ENCODE measurements at regions not wholly inside any gene's neighbourhood (a gene's known extent, or its start where the extent isn't known, plus 50 kb on each side); places are given as distances from the start of the nearest gene placed in this dataset.

DNA sequence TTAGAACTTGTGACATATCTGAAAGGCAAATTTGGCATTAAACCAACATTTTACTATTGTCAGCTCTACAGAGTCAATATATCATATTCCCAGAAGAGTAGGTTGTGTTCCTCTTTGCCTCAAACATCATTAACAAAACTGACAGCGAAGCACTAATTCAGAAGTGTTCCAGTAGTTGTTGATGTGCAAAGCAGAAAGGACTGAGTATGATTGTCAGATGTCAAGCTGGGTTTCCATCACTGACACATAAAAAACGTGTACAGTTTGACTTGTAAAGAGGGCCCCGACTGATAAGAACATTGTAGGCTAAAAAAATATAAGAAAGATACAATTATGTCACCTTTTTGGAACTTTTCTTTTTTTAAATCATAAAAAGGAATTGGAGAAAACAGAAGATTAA, 101.5 kb upstream of the ZNF608 start:
- no peak overlapping the region for H3K4me3 Mint-ChIP-seq
- H3K36me3 Mint-ChIP-seq (ENCODE audit: low read depth) = no peaks in the 10 kb centered on the region
- DNase-seq = no peak
- H3K9me3 Mint-ChIP-seq = no peaks in the 10 kb centered on the region; the same call in 1 of the 2 replicates
- no peak overlapping the region for H3K27ac Mint-ChIP-seq
- H3K4me1 Mint-ChIP-seq (ENCODE audit: low read depth) = no peaks in the 10 kb centered on the region
- TF ChIP-seq, protein P1, sequence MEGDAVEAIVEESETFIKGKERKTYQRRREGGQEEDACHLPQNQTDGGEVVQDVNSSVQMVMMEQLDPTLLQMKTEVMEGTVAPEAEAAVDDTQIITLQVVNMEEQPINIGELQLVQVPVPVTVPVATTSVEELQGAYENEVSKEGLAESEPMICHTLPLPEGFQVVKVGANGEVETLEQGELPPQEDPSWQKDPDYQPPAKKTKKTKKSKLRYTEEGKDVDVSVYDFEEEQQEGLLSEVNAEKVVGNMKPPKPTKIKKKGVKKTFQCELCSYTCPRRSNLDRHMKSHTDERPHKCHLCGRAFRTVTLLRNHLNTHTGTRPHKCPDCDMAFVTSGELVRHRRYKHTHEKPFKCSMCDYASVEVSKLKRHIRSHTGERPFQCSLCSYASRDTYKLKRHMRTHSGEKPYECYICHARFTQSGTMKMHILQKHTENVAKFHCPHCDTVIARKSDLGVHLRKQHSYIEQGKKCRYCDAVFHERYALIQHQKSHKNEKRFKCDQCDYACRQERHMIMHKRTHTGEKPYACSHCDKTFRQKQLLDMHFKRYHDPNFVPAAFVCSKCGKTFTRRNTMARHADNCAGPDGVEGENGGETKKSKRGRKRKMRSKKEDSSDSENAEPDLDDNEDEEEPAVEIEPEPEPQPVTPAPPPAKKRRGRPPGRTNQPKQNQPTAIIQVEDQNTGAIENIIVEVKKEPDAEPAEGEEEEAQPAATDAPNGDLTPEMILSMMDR (IDR thresholded peaks at IDR 0.05) = no peak
- no peaks in the 10 kb centered on the region; the same call in 1 of the 2 replicates for H3K27me3 Mint-ChIP-seq (ENCODE audit: insufficient read depth)

DNA sequence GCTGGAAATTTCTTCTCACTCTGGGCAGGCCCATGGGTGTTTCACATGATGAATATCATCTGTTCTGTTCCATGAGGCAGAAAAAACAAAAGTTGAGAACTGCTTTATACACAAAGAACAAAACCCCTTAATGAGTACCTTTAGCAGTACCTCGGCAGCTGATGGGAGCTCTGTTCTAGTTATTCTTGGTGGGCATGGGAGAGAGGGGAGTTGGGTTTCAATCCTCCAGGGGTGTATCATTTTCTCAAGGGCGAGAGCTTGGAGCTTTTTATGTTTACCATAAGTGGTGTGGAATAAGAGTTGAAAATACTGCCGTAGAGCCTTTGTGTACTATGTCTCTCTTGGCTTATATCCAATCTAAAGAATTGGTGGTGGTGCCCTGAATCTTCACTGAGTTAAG, 103.3 kb upstream of the ZNF608 start:
- H3K36me3 Mint-ChIP-seq (ENCODE audit: low read depth) = no peaks in the 10 kb centered on the region
- TF ChIP-seq, protein P1 (IDR thresholded peaks at IDR 0.05) = no peak
- no peaks in the 10 kb centered on the region for H3K4me1 Mint-ChIP-seq (ENCODE audit: low read depth)
- H3K4me3 Mint-ChIP-seq = no peak overlapping the region
- DNase-seq = no peak
- no peaks in the 10 kb centered on the region; the same call in 1 of the 2 replicates for H3K27me3 Mint-ChIP-seq (ENCODE audit: insufficient read depth)
- H3K9me3 Mint-ChIP-seq = no peaks in the 10 kb centered on the region; the same call in 1 of the 2 replicates
- H3K27ac Mint-ChIP-seq = no peak overlapping the region

DNA sequence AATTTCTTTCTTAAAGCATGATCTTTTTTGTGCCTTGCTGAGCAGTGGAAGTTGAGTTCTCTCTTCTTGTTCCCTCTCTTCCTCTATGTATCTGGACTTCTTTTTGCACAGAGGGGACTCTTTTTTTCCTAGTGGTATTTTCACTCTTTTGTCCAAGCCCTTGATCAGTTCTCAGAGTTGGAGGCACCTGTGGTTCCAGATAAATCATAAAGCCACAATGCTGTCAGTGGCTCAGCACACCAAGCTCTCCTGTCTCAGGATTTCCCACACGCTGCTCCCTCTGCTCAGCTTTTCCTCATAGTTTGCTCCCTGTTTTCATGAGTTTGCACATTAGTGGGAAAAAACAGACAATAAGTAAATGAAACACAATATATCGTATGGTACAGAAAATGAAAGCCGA, 110.3 kb upstream of the ZNF608 start:
- H3K9me3 Mint-ChIP-seq = peaks cover 11% of the 10 kb centered on the region; the same call in 1 of the 2 replicates
- H3K36me3 Mint-ChIP-seq (ENCODE audit: low read depth) = no peaks in the 10 kb centered on the region
- no peak for DNase-seq

DNA sequence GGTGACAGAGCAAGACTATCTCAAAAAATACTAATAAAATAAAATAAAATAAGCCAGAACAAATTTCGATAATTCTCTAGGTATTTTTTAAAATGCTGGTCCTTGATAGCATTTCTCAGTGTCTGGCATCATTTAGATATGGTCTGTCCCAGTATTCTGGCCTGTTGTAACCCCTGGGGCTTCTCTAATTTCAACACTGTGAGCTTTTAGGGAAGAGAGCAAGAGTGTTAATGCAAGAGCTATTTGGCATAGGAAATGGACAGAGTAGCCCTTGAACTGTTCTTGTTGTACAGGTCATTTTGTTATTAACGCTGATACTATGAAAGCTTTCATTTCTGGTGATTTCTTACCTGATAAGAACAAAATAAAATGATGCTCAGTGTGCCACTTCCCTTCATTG, 112.2 kb upstream of the ZNF608 start:
- H3K36me3 Mint-ChIP-seq (ENCODE audit: low read depth) = no peaks in the 10 kb centered on the region
- H3K4me1 Mint-ChIP-seq (ENCODE audit: low read depth) = no peaks in the 10 kb centered on the region
- TF ChIP-seq, protein P1 (IDR thresholded peaks at IDR 0.05) = no peak
- no peak overlapping the region for H3K27ac Mint-ChIP-seq
- no peaks in the 10 kb centered on the region; the same call in 1 of the 2 replicates for H3K27me3 Mint-ChIP-seq (ENCODE audit: insufficient read depth)
- DNase-seq = no peak
- H3K4me3 Mint-ChIP-seq = no peak overlapping the region
- H3K9me3 Mint-ChIP-seq = peaks cover 11% of the 10 kb centered on the region; the same call in 1 of the 2 replicates

More for the DNA sequence above, 110.3 kb upstream of the ZNF608 start:
- TF ChIP-seq, protein P1 (IDR thresholded peaks at IDR 0.05) = no peak
- Mint-ChIP-seq H3K27me3 (ENCODE audit: insufficient read depth) (no peaks in the 10 kb centered on the region), H3K27ac (no peak overlapping the region), H3K4me3 (no peak overlapping the region), H3K4me1 (ENCODE audit: low read depth) (no peaks in the 10 kb centered on the region)

DNA sequence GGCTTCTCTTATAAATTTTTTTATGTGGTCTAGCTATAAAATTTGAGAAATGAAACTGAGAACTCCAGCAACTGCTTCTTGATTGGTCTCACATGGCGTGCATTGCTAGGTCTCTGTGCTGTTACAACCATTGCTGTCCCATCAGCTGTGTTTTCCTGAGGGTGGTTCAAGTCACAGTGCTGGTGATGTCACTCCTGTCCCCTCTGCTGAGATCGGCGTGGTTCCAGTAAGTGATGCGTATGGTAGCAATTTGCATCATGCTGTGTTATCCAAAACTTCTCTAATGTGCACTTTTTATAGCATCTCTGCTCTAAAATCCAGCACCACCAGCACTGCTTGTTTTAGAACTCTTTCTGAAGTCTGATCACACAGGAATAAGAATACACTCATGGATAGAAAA, 112.6 kb upstream of the ZNF608 start:
- H3K27ac Mint-ChIP-seq = no peak overlapping the region
- no peaks in the 10 kb centered on the region; the same call in 1 of the 2 replicates for H3K27me3 Mint-ChIP-seq (ENCODE audit: insufficient read depth)
- DNase-seq = no peak
- H3K9me3 Mint-ChIP-seq = peaks cover 11% of the 10 kb centered on the region; the same call in 1 of the 2 replicates
- TF ChIP-seq, protein P1 (IDR thresholded peaks at IDR 0.05) = no peak
- no peaks in the 10 kb centered on the region for H3K36me3 Mint-ChIP-seq (ENCODE audit: low read depth)
- H3K4me1 Mint-ChIP-seq (ENCODE audit: low read depth) = no peaks in the 10 kb centered on the region
- no peak overlapping the region for H3K4me3 Mint-ChIP-seq

All from HFFc6 (cell line).